ENCODE measurements at regions not wholly inside any gene's neighbourhood (a gene's known extent, or its start where the extent isn't known, plus 50 kb on each side); places are given as distances from the start of the nearest gene placed in this dataset.

DNA sequence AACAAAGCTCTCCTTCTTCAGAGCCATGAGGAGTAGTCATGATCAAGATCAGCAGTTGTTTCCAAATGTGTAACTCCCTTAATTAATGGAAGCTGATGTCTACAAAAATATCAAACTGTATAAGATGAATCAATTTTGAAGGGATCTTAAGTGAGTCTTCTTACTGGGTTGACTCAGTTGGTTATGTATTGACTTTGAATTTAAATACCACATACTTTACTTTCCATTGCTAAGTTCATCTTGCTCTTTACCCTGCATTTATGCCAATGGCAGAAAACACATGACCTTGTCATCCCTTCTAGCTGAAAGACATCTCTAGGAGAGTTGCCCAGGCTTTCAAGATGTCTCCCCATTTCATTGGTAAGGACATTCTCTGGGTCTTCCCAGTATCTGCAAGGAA lies 123.2 kb upstream of the STMND1 start:
- ChIA-PET POLR2A (interaction anchor here (0.5 kb wide), 1 partner anchor 255 kb away, joined by 9 read pairs; no protein-coding TSS in a partner anchor), RAD21 (ENCODE audit: unreplicated experiment) (no interaction called here), SMC1A (ENCODE audit: uncharacterized antibody, unreplicated experiment) (interaction anchor here (1.5 kb wide), 1 partner anchor 14 kb away, joined by 3 read pairs; no protein-coding TSS in a partner anchor), CTCF (interaction anchor here (0.7 to 1.3 kb wide), 2 partner anchors 27 to 206 kb away, joined by 3 read pairs; no protein-coding TSS in a partner anchor)
- Histone ChIP-seq H3K4me1 (ENCODE audit: control insufficient read depth, insufficient read depth, low read length) (no peaks in the 10 kb centered on the region), H2AFZ (ENCODE audit: control insufficient read depth, low read depth, low read length) (no peak overlapping the region), H3K4me3 (no peak overlapping the region), H3K9ac (ENCODE audit: control insufficient read depth, insufficient read depth, low read length) (no peak overlapping the region), H3K9me3 (replicated peaks; ENCODE audit: control insufficient read depth, insufficient read depth, low read length) (no peaks in the 10 kb centered on the region), H4K20me1 (ENCODE audit: control insufficient read depth, insufficient read depth) (no peaks in the 10 kb centered on the region), H3K27ac (ENCODE audit: control insufficient read depth, insufficient read depth) (no peak overlapping the region), H3K4me2 (ENCODE audit: control insufficient read depth, insufficient read depth) (no peak overlapping the region), H3K36me3 (ENCODE audit: control insufficient read depth in 2 of 2, insufficient read depth in 2 of 2, low read length in 1 of 2) (no peaks in the 10 kb centered on the region), H3K79me2 (ENCODE audit: control insufficient read depth, insufficient read depth, low read length) (no peaks in the 10 kb centered on the region), H3K27me3 (replicated peaks in 1 of 2; ENCODE audit: control insufficient read depth in 2 of 2, insufficient read depth in 2 of 2, low read length in 1 of 2) (peaks cover 0 to 2% of the 10 kb centered on the region in 2 experiments; a peak in 2 of 4 replicates)
- ATAC-seq (no peak), FAIRE-seq (no peak), DNase-seq (ENCODE audit: low read depth, low spot score) (no peak)
- intact Hi-C loops (cut with micrococcal nuclease; ENCODE audit: unreplicated experiment) (no loop called here), in situ Hi-C loops (cut with MboI) (no loop called here)
- BruUV-seq (replicated peaks) = no TSS peak
- TF ChIP-seq PML (IDR thresholded peaks at IDR 0.05; ENCODE audit: low read length) (no peak), SREBF1 (IDR thresholded peaks at IDR 0.05; ENCODE audit: low read length) (no peak), ZNF384 (IDR thresholded peaks at IDR 0.05; ENCODE audit: borderline replicate concordance, low read depth, low read length) (no peak), BACH1 (IDR thresholded peaks at IDR 0.05; ENCODE audit: borderline replicate concordance) (no peak), TCF7 (IDR thresholded peaks at IDR 0.05; ENCODE audit: borderline replicate concordance) (no peak), MYC (IDR thresholded peaks at IDR 0.05; ENCODE audit: insufficient read depth, insufficient read length, insufficient replicate concordance, low read length, severe bottlenecking) (no peak), STAT3 (IDR thresholded peaks at IDR 0.05; ENCODE audit: low read depth, low read length) (no peak), RAD21 (IDR thresholded peaks at IDR 0.05; ENCODE audit: insufficient read depth, low read depth, low read length) (no peak), CBFB (IDR thresholded peaks at IDR 0.05; ENCODE audit: low read depth) (no peak), CHD2 (IDR thresholded peaks at IDR 0.05; ENCODE audit: borderline replicate concordance, low read depth, low read length) (no peak)
- TF ChIP-seq, protein P1, sequence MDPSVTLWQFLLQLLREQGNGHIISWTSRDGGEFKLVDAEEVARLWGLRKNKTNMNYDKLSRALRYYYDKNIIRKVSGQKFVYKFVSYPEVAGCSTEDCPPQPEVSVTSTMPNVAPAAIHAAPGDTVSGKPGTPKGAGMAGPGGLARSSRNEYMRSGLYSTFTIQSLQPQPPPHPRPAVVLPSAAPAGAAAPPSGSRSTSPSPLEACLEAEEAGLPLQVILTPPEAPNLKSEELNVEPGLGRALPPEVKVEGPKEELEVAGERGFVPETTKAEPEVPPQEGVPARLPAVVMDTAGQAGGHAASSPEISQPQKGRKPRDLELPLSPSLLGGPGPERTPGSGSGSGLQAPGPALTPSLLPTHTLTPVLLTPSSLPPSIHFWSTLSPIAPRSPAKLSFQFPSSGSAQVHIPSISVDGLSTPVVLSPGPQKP (IDR thresholded peaks at IDR 0.05; ENCODE audit: low read depth, low read length) = no peak
